PC-3 (cell line): ENCODE measurements at regions not wholly inside any gene's neighbourhood (a gene's known extent, or its start where the extent isn't known, plus 50 kb on each side); places are given as distances from the start of the nearest gene placed in this dataset.
A peak's percentile ranks its signal among the peaks of the same experiment; 100 is the strongest.

Source experiments
- ATAC-seq: fragments of 200-7000 bp; cut with Tn5 transposase; 2 replicates; pipeline ENCODE4 v1.9.1; 2020; ENCODE audit warnings: mild to moderate bottlenecking, moderate library complexity
- BruUV-seq: library from RNA; stranded (reverse); fragments of 400-500 nt; replicated peaks from 2 replicates; lab custom pipeline; 2021; lab: Mats Ljungman, UMichigan
- CTCF ChIA-PET: fragments of 300-600 bp; sonication (Branson Sonifier 250); formaldehyde crosslinking; loops from one replicate; lab custom pipeline; 2022; ENCODE audit warnings: antibody characterized with exemption; lab: Charles Lee
- POLR2A ChIA-PET: fragments of 300-600 bp; sonication (Branson Sonifier 250); formaldehyde crosslinking; loops from one replicate; lab custom pipeline; 2022; ENCODE audit warnings: antibody characterized with exemption; ENCODE audit not compliant: unreplicated experiment; lab: Charles Lee
- DNase-seq: peaks from one replicate; pipeline ENCODE4 v3.0.0-alpha.2; 2015
- H2AFZ ChIP-seq: fragments of 300-600 bp; sonication (generic); 2 replicates; pipeline ENCODE4 v1.6.0; 2016; ENCODE audit warnings: antibody characterized with exemption, low read length
- H3F3A ChIP-seq: fragments of 300-600 bp; sonication (generic); one replicate; pipeline ENCODE4 v1.6.0; 2017; ENCODE audit warnings: antibody characterized with exemption, low read length, control low read depth, mild to moderate bottlenecking; ENCODE audit not compliant: unreplicated experiment
- H3K27ac ChIP-seq: fragments of 300-600 bp; sonication (generic); 2 replicates; pipeline ENCODE4 v1.5.1; 2016; ENCODE audit warnings: mild to moderate bottlenecking, low read length
- H3K27me3 ChIP-seq: fragments of 300-600 bp; sonication (generic); 2 replicates; pipeline ENCODE4 v1.6.1; 2016; ENCODE audit warnings: low read length, mixed read lengths
- H3K36me3 ChIP-seq: fragments of 300-600 bp; sonication (generic); 2 replicates; pipeline ENCODE4 v1.6.1; 2016; ENCODE audit warnings: low read depth, mixed run types, low read length, mixed read lengths
- H3K4me1 ChIP-seq: fragments of 300-600 bp; sonication (generic); 2 replicates; pipeline ENCODE4 v1.5.1; 2016; ENCODE audit warnings: low read length; ENCODE audit not compliant: insufficient read depth
- H3K4me2 ChIP-seq: fragments of 300-600 bp; sonication (generic); 2 replicates; pipeline ENCODE4 v1.6.0; 2016; ENCODE audit warnings: low read length
- H3K4me3 ChIP-seq: fragments of 300-600 bp; sonication (generic); 2 replicates; pipeline ENCODE4 v1.5.1; 2016; ENCODE audit warnings: mild to moderate bottlenecking, low read length, mixed read lengths
- H3K79me2 ChIP-seq: fragments of 300-600 bp; sonication (generic); 2 replicates; pipeline ENCODE4 v1.6.1; 2017; ENCODE audit warnings: low read length, mixed read lengths
- H3K9ac ChIP-seq: fragments of 300-600 bp; sonication (generic); 2 replicates; pipeline ENCODE4 v1.6.0; 2016; ENCODE audit warnings: mild to moderate bottlenecking, low read length
- H3K9me2 ChIP-seq: fragments of 300-600 bp; sonication (generic); replicated peaks from 2 replicates; pipeline ENCODE4 v1.6.1; 2016; ENCODE audit warnings: mixed run types, low read length, mixed read lengths
- H3K9me3 ChIP-seq: fragments of 300-600 bp; sonication (generic); 2 replicates; pipeline ENCODE4 v1.6.1; 2016; ENCODE audit warnings: low read length, mixed read lengths
- H4K20me1 ChIP-seq: fragments of 300-600 bp; sonication (generic); 2 replicates; pipeline ENCODE4 v1.6.1; 2016; ENCODE audit warnings: low read length, mixed read lengths
- EZH2 ChIP-seq: fragments of 300-600 bp; sonication (generic); IDR thresholded peaks from one replicate; pipeline ENCODE4 v1.6.1; 2017; ENCODE audit warnings: antibody characterized with exemption, mild to moderate bottlenecking, low read length; ENCODE audit not compliant: unreplicated experiment
- EZH2phosphoT487 ChIP-seq: fragments of 300-600 bp; sonication (generic); IDR thresholded peaks from 2 replicates; pipeline ENCODE4 v1.6.1; 2018; ENCODE audit warnings: mild to moderate bottlenecking, antibody characterized with exemption, low read length, borderline replicate concordance
- intact Hi-C: fragments of 100-400 bp; cut with micrococcal nuclease; formaldehyde crosslinking; loops from 2 replicates; pipeline ENCODE4 v1.9.0; 2023
- TF ChIP-seq, protein P1 (sequence below): fragments of 300-600 bp; sonication (generic); conservative IDR thresholded peaks from 2 replicates; pipeline ENCODE4 v1.5.1; 2017; ENCODE audit warnings: antibody characterized with exemption, low read depth, mild to moderate bottlenecking, low read length

- H3K27ac ChIP-seq = no peak overlapping the region
- DNase-seq = peak; percentile 18
- no peak overlapping the region for H2AFZ ChIP-seq
- no peaks in the 10 kb centered on the region for H3K9me2 ChIP-seq
- no peaks in the 10 kb centered on the region for H3K79me2 ChIP-seq
- ChIA-PET CTCF (no interaction called here), POLR2A (no interaction called here)
- no peak overlapping the region for H3K4me2 ChIP-seq
- intact Hi-C loops = no loop called here
- H3F3A ChIP-seq = no peaks in the 10 kb centered on the region
- no peak overlapping the region for H3K9ac ChIP-seq
- H3K4me3 ChIP-seq = no peak overlapping the region
- ATAC-seq = peak; percentile 24; the same call in 1 of the 2 replicates
- no TSS peak for BruUV-seq
- no peaks in the 10 kb centered on the region for H3K9me3 ChIP-seq
- no peaks in the 10 kb centered on the region; the same call in 1 of the 2 replicates for H3K4me1 ChIP-seq
- H3K36me3 ChIP-seq = no peaks in the 10 kb centered on the region
- TF ChIP-seq, protein P1, sequence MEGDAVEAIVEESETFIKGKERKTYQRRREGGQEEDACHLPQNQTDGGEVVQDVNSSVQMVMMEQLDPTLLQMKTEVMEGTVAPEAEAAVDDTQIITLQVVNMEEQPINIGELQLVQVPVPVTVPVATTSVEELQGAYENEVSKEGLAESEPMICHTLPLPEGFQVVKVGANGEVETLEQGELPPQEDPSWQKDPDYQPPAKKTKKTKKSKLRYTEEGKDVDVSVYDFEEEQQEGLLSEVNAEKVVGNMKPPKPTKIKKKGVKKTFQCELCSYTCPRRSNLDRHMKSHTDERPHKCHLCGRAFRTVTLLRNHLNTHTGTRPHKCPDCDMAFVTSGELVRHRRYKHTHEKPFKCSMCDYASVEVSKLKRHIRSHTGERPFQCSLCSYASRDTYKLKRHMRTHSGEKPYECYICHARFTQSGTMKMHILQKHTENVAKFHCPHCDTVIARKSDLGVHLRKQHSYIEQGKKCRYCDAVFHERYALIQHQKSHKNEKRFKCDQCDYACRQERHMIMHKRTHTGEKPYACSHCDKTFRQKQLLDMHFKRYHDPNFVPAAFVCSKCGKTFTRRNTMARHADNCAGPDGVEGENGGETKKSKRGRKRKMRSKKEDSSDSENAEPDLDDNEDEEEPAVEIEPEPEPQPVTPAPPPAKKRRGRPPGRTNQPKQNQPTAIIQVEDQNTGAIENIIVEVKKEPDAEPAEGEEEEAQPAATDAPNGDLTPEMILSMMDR = no peak
- TF ChIP-seq EZH2 (no peak), EZH2phosphoT487 (no peak)
- H4K20me1 ChIP-seq = no peaks in the 10 kb centered on the region
- H3K27me3 ChIP-seq = peaks cover 20% of the 10 kb centered on the region
Measured at GRCh38 chr5:8209500-8209899, 340.6 kb downstream of the MTRR start.

GRCh38 chr5:8213701-8214240 is 344.8 kb downstream of the MTRR start:
- no TSS peak for BruUV-seq
- CTCF ChIA-PET = no interaction called here
- Histone ChIP-seq H3K36me3 (no peaks in the 10 kb centered on the region), H3F3A (no peaks in the 10 kb centered on the region), H3K4me2 (no peak overlapping the region), H3K9me3 (no peaks in the 10 kb centered on the region), H3K4me3 (no peak overlapping the region), H3K27ac (no peak overlapping the region), H3K4me1 (no peaks in the 10 kb centered on the region; the same call in 1 of the 2 replicates), H2AFZ (no peak overlapping the region), H3K27me3 (peaks cover 42% of the 10 kb centered on the region), H3K79me2 (no peaks in the 10 kb centered on the region), H3K9ac (no peak overlapping the region), H3K9me2 (no peaks in the 10 kb centered on the region), H4K20me1 (no peaks in the 10 kb centered on the region)
- no peak for TF ChIP-seq EZH2phosphoT487
- TF ChIP-seq EZH2 = no peak
- TF ChIP-seq, protein P1 = no peak
- intact Hi-C loops = no loop called here
- DNase-seq (no peak), ATAC-seq (no peak)
- POLR2A ChIA-PET = no interaction called here

DNA sequence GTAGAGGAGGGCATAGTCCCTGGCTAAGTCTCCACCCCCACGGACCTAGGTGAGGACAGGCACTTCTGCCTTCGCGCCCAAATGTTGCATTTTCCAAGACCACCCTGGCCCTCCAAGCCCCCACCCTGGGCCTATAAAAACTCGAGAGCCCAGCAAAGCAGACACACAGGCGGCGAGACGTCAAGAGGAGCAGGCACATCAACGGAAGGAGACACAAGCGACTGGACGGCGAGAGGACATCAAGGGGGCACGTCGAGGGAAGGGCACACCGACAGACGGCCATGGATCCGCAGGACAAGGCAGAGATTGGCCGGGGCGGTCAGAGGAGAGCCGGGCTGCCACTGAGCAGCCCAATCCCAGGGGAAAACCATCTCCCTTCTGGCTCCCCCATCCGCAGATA is 348.0 kb downstream of the MTRR start:
- no peaks in the 10 kb centered on the region for H4K20me1 ChIP-seq
- no peak overlapping the region for H3K9ac ChIP-seq
- no peaks in the 10 kb centered on the region for H3F3A ChIP-seq
- TF ChIP-seq EZH2phosphoT487 (no peak), EZH2 (no peak)
- TF ChIP-seq, protein P1 = no peak
- no peaks in the 10 kb centered on the region for H3K36me3 ChIP-seq
- H3K27me3 ChIP-seq = peaks cover 44% of the 10 kb centered on the region
- no peaks in the 10 kb centered on the region for H3K79me2 ChIP-seq
- DNase-seq = no peak
- CTCF ChIA-PET = no interaction called here
- no peak overlapping the region for H3K4me3 ChIP-seq
- H3K4me1 ChIP-seq = no peaks in the 10 kb centered on the region
- no peak overlapping the region for H2AFZ ChIP-seq
- no peak for ATAC-seq
- no TSS peak for BruUV-seq
- no peak overlapping the region for H3K27ac ChIP-seq
- H3K9me2 ChIP-seq = no peaks in the 10 kb centered on the region
- no peak overlapping the region for H3K4me2 ChIP-seq
- H3K9me3 ChIP-seq = no peaks in the 10 kb centered on the region
- intact Hi-C loops = no loop called here
- POLR2A ChIA-PET = no interaction called here
